ENCODE measurements at regions not wholly inside any gene's neighbourhood (a gene's known extent, or its start where the extent isn't known, plus 50 kb on each side); places are given as distances from the start of the nearest gene placed in this dataset.

DNA sequence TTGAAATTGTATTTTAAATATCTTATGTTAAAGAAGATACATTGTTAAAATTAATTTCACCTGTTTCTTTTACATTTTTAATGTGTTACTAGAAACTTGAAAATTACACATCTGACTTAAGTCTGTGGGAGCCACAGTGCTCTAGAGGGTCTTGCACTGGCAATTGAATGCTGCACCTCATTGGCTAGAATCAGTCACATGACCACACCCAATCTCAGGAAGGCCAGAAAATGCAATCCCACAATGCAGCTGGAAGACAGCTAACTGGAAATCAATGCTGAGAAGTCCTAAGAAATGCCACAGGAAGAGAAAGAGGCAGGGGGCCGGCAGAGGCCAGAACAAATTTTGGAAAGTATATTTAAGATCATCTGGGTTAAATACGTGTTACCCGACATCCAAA lies 189.2 kb upstream of the POU3F3 start:
- Histone ChIP-seq H4K20me1 (replicated peaks; ENCODE audit: insufficient read depth) (no peaks in the 10 kb centered on the region), H3F3A (replicated peaks; ENCODE audit: low read depth) (no peaks in the 10 kb centered on the region), H3K27ac (ENCODE audit: low read depth) (no peak overlapping the region), H3K27me3 (ENCODE audit: insufficient read depth) (peaks cover 20% of the 10 kb centered on the region), H3K4me1 (ENCODE audit: insufficient read depth) (no peaks in the 10 kb centered on the region), H3K4me2 (no peak overlapping the region), H3K79me2 (replicated peaks; ENCODE audit: insufficient read depth) (no peaks in the 10 kb centered on the region), H3K4me3 (no peak overlapping the region), H3K36me3 (ENCODE audit: insufficient read depth) (no peaks in the 10 kb centered on the region), H3K9me2 (ENCODE audit: insufficient read depth) (0 out of 2 replicates have a peak, but pooled peaks cover 2% of the 10 kb centered on the region), H2AFZ (no peak overlapping the region)
- TF ChIP-seq, protein P1, sequence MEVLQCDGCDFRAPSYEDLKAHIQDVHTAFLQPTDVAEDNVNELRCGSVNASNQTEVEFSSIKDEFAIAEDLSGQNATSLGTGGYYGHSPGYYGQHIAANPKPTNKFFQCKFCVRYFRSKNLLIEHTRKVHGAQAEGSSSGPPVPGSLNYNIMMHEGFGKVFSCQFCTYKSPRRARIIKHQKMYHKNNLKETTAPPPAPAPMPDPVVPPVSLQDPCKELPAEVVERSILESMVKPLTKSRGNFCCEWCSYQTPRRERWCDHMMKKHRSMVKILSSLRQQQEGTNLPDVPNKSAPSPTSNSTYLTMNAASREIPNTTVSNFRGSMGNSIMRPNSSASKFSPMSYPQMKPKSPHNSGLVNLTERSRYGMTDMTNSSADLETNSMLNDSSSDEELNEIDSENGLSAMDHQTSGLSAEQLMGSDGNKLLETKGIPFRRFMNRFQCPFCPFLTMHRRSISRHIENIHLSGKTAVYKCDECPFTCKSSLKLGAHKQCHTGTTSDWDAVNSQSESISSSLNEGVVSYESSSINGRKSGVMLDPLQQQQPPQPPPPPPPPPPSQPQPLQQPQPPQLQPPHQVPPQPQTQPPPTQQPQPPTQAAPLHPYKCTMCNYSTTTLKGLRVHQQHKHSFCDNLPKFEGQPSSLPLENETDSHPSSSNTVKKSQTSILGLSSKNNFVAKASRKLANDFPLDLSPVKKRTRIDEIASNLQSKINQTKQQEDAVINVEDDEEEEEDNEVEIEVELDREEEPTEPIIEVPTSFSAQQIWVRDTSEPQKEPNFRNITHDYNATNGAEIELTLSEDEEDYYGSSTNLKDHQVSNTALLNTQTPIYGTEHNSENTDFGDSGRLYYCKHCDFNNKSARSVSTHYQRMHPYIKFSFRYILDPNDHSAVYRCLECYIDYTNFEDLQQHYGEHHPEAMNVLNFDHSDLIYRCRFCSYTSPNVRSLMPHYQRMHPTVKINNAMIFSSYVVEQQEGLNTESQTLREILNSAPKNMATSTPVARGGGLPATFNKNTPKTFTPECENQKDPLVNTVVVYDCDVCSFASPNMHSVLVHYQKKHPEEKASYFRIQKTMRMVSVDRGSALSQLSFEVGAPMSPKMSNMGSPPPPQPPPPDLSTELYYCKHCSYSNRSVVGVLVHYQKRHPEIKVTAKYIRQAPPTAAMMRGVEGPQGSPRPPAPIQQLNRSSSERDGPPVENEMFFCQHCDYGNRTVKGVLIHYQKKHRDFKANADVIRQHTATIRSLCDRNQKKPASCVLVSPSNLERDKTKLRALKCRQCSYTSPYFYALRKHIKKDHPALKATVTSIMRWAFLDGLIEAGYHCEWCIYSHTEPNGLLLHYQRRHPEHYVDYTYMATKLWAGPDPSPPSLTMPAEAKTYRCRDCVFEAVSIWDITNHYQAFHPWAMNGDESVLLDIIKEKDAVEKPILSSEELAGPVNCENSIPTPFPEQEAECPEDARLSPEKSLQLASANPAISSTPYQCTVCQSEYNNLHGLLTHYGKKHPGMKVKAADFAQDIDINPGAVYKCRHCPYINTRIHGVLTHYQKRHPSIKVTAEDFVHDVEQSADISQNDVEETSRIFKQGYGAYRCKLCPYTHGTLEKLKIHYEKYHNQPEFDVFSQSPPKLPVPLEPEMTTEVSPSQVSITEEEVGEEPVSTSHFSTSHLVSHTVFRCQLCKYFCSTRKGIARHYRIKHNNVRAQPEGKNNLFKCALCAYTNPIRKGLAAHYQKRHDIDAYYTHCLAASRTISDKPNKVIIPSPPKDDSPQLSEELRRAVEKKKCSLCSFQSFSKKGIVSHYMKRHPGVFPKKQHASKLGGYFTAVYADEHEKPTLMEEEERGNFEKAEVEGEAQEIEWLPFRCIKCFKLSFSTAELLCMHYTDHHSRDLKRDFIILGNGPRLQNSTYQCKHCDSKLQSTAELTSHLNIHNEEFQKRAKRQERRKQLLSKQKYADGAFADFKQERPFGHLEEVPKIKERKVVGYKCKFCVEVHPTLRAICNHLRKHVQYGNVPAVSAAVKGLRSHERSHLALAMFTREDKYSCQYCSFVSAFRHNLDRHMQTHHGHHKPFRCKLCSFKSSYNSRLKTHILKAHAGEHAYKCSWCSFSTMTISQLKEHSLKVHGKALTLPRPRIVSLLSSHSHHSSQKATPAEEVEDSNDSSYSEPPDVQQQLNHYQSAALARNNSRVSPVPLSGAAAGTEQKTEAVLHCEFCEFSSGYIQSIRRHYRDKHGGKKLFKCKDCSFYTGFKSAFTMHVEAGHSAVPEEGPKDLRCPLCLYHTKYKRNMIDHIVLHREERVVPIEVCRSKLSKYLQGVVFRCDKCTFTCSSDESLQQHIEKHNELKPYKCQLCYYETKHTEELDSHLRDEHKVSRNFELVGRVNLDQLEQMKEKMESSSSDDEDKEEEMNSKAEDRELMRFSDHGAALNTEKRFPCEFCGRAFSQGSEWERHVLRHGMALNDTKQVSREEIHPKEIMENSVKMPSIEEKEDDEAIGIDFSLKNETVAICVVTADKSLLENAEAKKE (CRISPR knock-in tag; IDR thresholded peaks at IDR 0.05) = no peak
- no peak for TF ChIP-seq CREB1 (CRISPR knock-in tag; IDR thresholded peaks at IDR 0.05; ENCODE audit: low read depth)
- H3K4me1 Mint-ChIP-seq = peaks cover 3% of the 10 kb centered on the region; the same call in 1 of the 3 replicates
- ATAC-seq (no peak), DNase-seq (ENCODE audit: low spot score) (no peak)
- no peak overlapping the region for H3K4me3 Mint-ChIP-seq
- no peaks in the 10 kb centered on the region for H3K9me3 Mint-ChIP-seq
- H3K27ac Mint-ChIP-seq = no peak overlapping the region
- no peaks in the 10 kb centered on the region for H3K36me3 Mint-ChIP-seq (ENCODE audit: low read depth)
- peaks cover 10% of the 10 kb centered on the region for H3K27me3 Mint-ChIP-seq (ENCODE audit: insufficient read depth, low read depth, poor library complexity)

DNA sequence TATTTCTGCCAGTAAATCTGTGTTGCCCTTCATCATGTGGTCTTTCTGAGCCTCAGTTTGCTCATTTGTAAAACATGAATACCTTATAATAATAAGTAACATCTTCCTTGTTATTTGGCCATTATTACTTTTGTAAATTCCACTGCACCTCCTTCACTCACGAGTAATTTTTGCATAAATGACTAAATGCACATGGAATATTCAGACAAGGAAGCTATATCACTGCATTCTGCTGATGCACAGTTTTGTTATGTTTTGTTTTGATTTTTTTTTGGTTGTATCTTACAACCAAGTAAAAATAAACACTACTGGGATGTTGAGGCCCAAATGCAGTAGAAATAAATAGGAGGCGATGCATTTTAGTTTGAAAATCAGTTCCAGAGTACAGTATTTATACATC lies 185.3 kb upstream of the POU3F3 start:
- no peaks in the 10 kb centered on the region for H3K4me1 ChIP-seq (ENCODE audit: insufficient read depth)
- no peak for DNase-seq (ENCODE audit: low spot score)
- H3K36me3 Mint-ChIP-seq (ENCODE audit: low read depth) = no peaks in the 10 kb centered on the region
- TF ChIP-seq, protein P2, sequence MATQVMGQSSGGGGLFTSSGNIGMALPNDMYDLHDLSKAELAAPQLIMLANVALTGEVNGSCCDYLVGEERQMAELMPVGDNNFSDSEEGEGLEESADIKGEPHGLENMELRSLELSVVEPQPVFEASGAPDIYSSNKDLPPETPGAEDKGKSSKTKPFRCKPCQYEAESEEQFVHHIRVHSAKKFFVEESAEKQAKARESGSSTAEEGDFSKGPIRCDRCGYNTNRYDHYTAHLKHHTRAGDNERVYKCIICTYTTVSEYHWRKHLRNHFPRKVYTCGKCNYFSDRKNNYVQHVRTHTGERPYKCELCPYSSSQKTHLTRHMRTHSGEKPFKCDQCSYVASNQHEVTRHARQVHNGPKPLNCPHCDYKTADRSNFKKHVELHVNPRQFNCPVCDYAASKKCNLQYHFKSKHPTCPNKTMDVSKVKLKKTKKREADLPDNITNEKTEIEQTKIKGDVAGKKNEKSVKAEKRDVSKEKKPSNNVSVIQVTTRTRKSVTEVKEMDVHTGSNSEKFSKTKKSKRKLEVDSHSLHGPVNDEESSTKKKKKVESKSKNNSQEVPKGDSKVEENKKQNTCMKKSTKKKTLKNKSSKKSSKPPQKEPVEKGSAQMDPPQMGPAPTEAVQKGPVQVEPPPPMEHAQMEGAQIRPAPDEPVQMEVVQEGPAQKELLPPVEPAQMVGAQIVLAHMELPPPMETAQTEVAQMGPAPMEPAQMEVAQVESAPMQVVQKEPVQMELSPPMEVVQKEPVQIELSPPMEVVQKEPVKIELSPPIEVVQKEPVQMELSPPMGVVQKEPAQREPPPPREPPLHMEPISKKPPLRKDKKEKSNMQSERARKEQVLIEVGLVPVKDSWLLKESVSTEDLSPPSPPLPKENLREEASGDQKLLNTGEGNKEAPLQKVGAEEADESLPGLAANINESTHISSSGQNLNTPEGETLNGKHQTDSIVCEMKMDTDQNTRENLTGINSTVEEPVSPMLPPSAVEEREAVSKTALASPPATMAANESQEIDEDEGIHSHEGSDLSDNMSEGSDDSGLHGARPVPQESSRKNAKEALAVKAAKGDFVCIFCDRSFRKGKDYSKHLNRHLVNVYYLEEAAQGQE (IDR thresholded peaks at IDR 0.05; ENCODE audit: unreplicated experiment) = no peak
- TF ChIP-seq ZNF331 (CRISPR knock-in tag; IDR thresholded peaks at IDR 0.05; ENCODE audit: low read depth) = no peak

More for the DNA sequence above, 185.3 kb upstream of the POU3F3 start:
- H3K27ac ChIP-seq (ENCODE audit: low read depth) = no peak overlapping the region
- peaks cover 5% of the 10 kb centered on the region; the same call in 2 of the 3 replicates for H3K4me1 Mint-ChIP-seq
- no peak overlapping the region for H3K4me3 ChIP-seq
- H2AFZ ChIP-seq = no peak overlapping the region
- H3K36me3 ChIP-seq (ENCODE audit: insufficient read depth) = no peaks in the 10 kb centered on the region
- H3K27me3 Mint-ChIP-seq (ENCODE audit: insufficient read depth, low read depth, poor library complexity) = no peaks in the 10 kb centered on the region
- no peaks in the 10 kb centered on the region for H4K20me1 ChIP-seq (replicated peaks; ENCODE audit: insufficient read depth)
- H3K27me3 ChIP-seq (ENCODE audit: insufficient read depth) = no peaks in the 10 kb centered on the region
- H3K9me3 Mint-ChIP-seq = no peaks in the 10 kb centered on the region; the same call in 2 of the 3 replicates
- no peak overlapping the region for H3K4me3 Mint-ChIP-seq
- H3K9me2 ChIP-seq (ENCODE audit: insufficient read depth) = 0 out of 2 replicates have a peak, but pooled peaks cover 2% of the 10 kb centered on the region
- no peak overlapping the region for H3K27ac Mint-ChIP-seq
- H3K79me2 ChIP-seq (replicated peaks; ENCODE audit: insufficient read depth) = no peaks in the 10 kb centered on the region
- H3K4me2 ChIP-seq = no peak overlapping the region
- no peak for ATAC-seq
- no peaks in the 10 kb centered on the region for H3F3A ChIP-seq (replicated peaks; ENCODE audit: low read depth)
